ENCODE measurements at regions not wholly inside any gene's neighbourhood (a gene's known extent, or its start where the extent isn't known, plus 50 kb on each side); places are given as distances from the start of the nearest gene placed in this dataset.
"Not testable (repeated sequence)": the region's sequence is repeated elsewhere in the genome, so short reads cannot be mapped to it uniquely, and the experiment has no call there.

DNA sequence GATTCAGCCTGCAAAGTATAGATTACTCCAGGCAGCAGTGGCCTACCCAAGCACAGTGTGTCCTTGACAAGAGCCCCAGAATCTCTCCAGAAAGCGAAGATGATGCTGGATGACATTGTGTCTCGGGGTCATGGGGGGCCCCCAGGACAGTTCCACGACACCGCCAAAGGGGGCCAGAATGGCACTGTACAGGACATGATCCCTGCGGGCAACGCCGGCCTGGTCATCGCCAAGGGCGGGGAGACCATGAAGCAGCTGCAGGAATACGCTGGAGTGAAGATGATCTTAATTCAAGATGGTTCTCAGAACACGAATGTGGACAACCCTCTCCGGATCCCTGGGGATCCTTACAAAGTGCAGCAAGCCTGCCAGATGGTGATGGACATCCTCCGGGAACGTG lies 107.0 kb upstream of the MTAP start:
- no peak for FAIRE-seq
- DNase-seq (ENCODE audit: insufficient read length, low spot score) = no peak
- TF ChIP-seq SPI1 (IDR thresholded peaks at IDR 0.05; ENCODE audit: low read depth, low read length) (no peak), PAX5 (IDR thresholded peaks at IDR 0.05; ENCODE audit: insufficient read depth, low read length, severe bottlenecking) (no peak), POLR2A (IDR thresholded peaks at IDR 0.05; ENCODE audit: low read depth, low read length) (no peak), POU2F2 (IDR thresholded peaks at IDR 0.05; ENCODE audit: low read depth, low read length) (no peak), TAF1 (IDR thresholded peaks at IDR 0.05; ENCODE audit: low read depth, low read length) (no peak), POLR2AphosphoS5 (IDR thresholded peaks at IDR 0.05; ENCODE audit: low read depth, low read length) (no peak)

DNA sequence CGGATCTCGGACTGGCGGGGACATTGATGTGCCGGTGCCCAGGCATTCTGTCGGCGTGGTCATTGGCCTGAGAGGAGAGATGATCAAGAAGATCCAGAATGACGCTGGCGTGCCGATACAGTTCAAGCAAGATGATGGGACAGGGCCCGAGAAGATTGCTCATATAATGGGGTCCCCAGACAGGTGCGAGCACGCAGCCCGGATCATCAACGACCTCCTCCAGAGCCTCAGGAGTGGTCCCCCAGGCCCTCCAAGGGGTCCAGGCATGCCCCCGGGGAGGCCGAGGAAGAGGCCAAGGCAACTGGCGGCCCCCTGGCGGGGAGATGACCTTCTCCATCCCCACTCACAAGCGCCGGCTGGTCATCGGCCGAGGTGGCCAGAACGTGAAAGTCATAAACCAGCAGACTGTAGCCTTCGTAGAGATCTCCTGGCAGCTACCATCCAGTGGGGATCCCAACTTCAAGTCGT lies 106.5 kb upstream of the MTAP start:
- FAIRE-seq (no peak), DNase-seq (ENCODE audit: insufficient read length, low spot score) (no peak)
- TF ChIP-seq PAX5 (IDR thresholded peaks at IDR 0.05; ENCODE audit: insufficient read depth, low read length, severe bottlenecking) (no peak), POU2F2 (IDR thresholded peaks at IDR 0.05; ENCODE audit: low read depth, low read length) (no peak)

DNA sequence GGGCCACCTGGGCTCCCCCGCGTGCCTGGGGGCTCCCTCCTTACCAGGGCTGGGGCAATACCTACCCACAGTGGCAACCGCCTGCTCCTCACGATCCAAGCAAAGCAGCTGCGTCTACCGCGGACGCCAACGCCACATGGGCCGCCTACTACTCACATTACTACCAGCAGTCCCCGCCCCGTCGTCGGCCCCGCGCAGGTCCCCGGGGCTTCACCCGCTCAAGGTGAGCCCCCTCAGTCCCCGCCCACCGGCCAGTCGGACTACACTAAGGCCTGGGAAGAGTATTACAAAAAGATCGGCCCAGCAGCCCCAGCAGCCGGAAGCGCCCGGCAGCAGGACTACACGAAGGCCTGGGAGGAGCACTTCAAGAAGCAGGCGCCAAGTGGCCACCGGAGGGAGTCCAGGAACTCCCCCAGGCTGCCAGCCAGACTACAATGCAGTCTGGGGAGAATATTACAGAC lies 106.0 kb upstream of the MTAP start:
- TF ChIP-seq SPI1 (IDR thresholded peaks at IDR 0.05; ENCODE audit: low read depth, low read length) (no peak), POU2F2 (IDR thresholded peaks at IDR 0.05; ENCODE audit: low read depth, low read length) (no peak), PAX5 (IDR thresholded peaks at IDR 0.05; ENCODE audit: insufficient read depth, low read length, severe bottlenecking) (no peak), POLR2A (IDR thresholded peaks at IDR 0.05; ENCODE audit: low read depth, low read length) (no peak), POLR2AphosphoS5 (IDR thresholded peaks at IDR 0.05; ENCODE audit: low read depth, low read length) (no peak), TAF1 (IDR thresholded peaks at IDR 0.05; ENCODE audit: low read depth, low read length) (no peak)
- DNase-seq (ENCODE audit: insufficient read length, low spot score) (no peak), FAIRE-seq (no peak)

DNA sequence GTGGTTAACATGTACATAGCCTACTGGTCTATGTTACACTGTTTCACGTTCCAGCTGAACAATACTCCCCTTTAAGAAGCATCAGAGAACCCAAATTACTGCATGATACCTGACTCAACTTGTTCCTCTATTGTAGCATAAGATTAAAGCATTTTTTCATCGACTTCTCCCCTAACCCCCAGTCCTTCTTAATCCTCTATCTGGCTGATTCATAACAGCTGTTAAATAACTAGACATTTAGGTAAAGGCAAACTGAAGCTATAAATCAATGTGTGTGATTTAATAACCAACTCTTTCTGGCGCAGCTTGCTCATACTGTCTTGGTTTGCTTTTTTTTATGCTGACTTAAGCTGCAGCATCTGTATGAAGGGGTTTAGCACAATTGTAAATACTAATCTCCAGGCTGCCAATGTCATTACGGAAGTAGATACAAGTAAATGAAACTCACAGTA lies 94.2 kb upstream of the MTAP start:
- TF ChIP-seq SPI1 (IDR thresholded peaks at IDR 0.05; ENCODE audit: low read depth, low read length) (no peak), POLR2AphosphoS5 (IDR thresholded peaks at IDR 0.05; ENCODE audit: low read depth, low read length) (no peak), POLR2A (IDR thresholded peaks at IDR 0.05; ENCODE audit: low read depth, low read length) (no peak), PAX5 (IDR thresholded peaks at IDR 0.05; ENCODE audit: insufficient read depth, low read length, severe bottlenecking) (no peak), POU2F2 (IDR thresholded peaks at IDR 0.05; ENCODE audit: low read depth, low read length) (no peak), TAF1 (IDR thresholded peaks at IDR 0.05; ENCODE audit: low read depth, low read length) (no peak)
- FAIRE-seq = no peak
- DNase-seq (ENCODE audit: insufficient read length, low spot score) = no peak

DNA sequence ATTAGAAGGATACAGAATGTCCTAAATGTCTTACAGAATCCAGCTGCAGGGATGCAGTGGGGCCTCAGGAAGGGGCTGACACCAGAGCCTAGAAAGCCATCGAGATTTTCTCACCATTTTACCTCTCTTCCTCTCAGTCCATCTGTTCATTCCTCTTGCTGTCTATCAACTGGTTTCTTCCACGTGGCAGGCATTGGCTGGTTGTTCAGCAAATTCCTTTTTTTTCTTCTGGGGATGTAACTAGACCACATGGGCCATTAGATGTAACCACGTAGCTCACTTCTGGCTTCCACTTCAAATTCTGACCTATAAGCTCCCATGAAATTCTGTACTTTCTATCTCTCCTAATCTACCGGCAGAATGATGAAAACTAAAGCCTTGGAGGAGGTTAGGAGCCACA lies 93.6 kb upstream of the MTAP start:
- TF ChIP-seq POLR2A (IDR thresholded peaks at IDR 0.05; ENCODE audit: low read depth, low read length) (no peak), TAF1 (IDR thresholded peaks at IDR 0.05; ENCODE audit: low read depth, low read length) (no peak), PAX5 (IDR thresholded peaks at IDR 0.05; ENCODE audit: insufficient read depth, low read length, severe bottlenecking) (no peak), POLR2AphosphoS5 (IDR thresholded peaks at IDR 0.05; ENCODE audit: low read depth, low read length) (no peak), POU2F2 (IDR thresholded peaks at IDR 0.05; ENCODE audit: low read depth, low read length) (no peak), SPI1 (IDR thresholded peaks at IDR 0.05; ENCODE audit: low read depth, low read length) (no peak)
- FAIRE-seq = no peak
- no peak for DNase-seq (ENCODE audit: insufficient read length, low spot score)

DNA sequence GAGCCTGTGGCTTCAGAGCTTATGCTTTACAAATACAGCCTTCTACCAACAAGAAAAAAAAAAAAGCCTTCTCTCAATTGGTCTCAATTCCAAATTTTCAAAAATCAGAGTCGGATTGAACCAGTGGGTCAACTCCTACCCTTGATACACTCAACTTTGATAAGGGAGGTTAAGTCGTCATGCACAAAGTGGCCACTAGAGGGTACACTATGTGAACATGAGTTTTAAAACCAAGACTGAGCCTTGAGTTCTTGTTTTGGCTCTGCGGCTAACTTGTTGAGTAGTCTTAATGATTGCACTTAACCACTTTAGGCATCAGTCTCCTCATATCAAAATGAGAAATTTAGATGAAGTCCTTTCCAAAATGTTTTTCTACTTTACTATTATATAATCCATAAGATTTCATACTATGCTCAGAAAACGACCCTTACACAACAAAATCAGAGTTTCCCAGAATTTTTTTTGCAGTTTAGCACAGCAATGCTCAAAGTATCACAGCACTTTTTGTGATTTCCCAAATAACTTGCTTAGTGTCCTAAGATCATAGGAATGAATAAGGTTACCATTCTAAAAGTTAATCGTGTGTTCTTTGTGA lies 92.9 kb upstream of the MTAP start:
- FAIRE-seq (peak; percentile 62), DNase-seq (ENCODE audit: insufficient read length, low spot score) (no peak)
- TF ChIP-seq SPI1 (IDR thresholded peaks at IDR 0.05; ENCODE audit: low read depth, low read length) (no peak), TAF1 (IDR thresholded peaks at IDR 0.05; ENCODE audit: low read depth, low read length) (no peak), POU2F2 (IDR thresholded peaks at IDR 0.05; ENCODE audit: low read depth, low read length) (no peak), PAX5 (IDR thresholded peaks at IDR 0.05; ENCODE audit: insufficient read depth, low read length, severe bottlenecking) (no peak), POLR2AphosphoS5 (IDR thresholded peaks at IDR 0.05; ENCODE audit: low read depth, low read length) (no peak), POLR2A (IDR thresholded peaks at IDR 0.05; ENCODE audit: low read depth, low read length) (no peak)

DNA sequence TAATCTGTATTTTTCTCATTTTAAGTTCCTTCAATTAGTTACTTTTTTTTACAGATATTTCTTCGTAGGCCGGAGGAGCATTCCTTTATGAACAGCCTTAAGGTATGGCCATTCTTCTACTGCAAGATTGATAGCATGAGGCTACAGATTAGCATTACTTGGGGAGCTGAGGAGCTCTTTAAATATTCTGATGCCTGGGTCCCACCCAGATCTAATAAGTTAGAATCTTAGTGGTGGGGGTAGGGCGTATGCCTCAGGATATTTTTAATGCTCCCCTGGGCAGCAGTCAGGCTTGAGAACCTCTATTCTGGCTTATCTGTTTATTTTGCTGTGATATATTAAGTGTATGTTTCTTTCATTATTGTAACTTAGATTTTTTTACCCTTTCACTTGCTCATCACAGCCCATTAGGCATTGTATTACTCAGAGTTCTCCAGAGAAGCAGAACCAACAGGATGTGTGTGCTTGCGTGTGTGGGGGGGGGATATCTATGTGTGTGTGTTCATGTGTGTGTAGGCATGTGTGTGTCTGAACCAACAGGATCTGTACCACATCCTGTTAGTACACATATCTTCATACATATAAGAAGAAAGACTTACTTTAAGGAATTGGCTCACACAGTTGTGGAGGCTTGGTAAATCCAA lies 91.8 kb upstream of the MTAP start:
- no peak for FAIRE-seq
- TF ChIP-seq SPI1 (IDR thresholded peaks at IDR 0.05; ENCODE audit: low read depth, low read length) = no peak
- no peak for DNase-seq (ENCODE audit: insufficient read length, low spot score)

DNA sequence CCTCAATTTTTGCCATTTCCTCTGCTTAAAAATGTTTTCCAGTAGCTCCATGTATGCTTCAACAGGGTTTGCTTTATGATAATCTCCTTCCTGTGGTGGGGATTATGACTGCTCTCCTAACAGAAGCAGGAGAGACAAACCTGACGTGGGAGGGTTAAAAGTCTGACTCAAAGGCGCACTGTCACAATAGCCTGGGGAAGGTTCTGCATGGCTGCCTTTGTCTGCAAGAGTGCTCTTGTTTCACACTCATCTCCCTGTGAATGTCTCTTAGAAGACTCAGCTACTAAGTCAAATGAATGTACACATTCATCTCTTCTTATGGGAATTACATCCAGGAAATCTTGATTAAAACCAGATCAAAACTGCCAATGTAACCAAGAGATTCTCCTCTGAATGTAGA lies 90.9 kb upstream of the MTAP start:
- FAIRE-seq (peak; percentile 35), DNase-seq (ENCODE audit: insufficient read length, low spot score) (no peak)
- peak; percentile 83 for TF ChIP-seq PAX5 (IDR thresholded peaks at IDR 0.05; ENCODE audit: insufficient read depth, low read length, severe bottlenecking)
- no peak for TF ChIP-seq POU2F2 (IDR thresholded peaks at IDR 0.05; ENCODE audit: low read depth, low read length)

DNA sequence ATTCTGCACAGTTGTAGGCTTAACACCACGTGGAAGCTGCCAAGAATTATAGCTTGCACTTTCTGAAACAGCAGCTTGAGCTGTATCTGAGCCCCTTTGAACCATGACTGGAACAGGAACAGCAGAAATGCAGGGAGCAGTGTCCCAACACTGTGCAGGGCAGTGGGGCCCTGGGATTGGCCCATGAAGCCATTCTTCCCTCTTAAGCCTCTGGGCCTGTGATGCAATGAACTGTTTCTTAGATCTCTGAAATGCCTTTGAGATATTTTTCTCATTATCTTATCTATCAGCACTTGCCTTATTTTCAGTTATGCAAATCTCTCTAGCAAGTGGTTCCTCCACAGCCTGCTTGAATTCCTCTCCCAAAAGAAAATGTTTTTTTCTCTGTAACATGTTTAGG lies 87.0 kb upstream of the MTAP start:
- DNase-seq (ENCODE audit: insufficient read length, low spot score) (no peak), FAIRE-seq (no peak)
- TF ChIP-seq PAX5 (IDR thresholded peaks at IDR 0.05; ENCODE audit: insufficient read depth, low read length, severe bottlenecking) = no peak
- no peak for TF ChIP-seq TAF1 (IDR thresholded peaks at IDR 0.05; ENCODE audit: low read depth, low read length)
- TF ChIP-seq POU2F2 (IDR thresholded peaks at IDR 0.05; ENCODE audit: low read depth, low read length) = no peak
- no peak for TF ChIP-seq SPI1 (IDR thresholded peaks at IDR 0.05; ENCODE audit: low read depth, low read length)
- TF ChIP-seq POLR2A (IDR thresholded peaks at IDR 0.05; ENCODE audit: low read depth, low read length) = no peak
- TF ChIP-seq POLR2AphosphoS5 (IDR thresholded peaks at IDR 0.05; ENCODE audit: low read depth, low read length) = no peak

DNA sequence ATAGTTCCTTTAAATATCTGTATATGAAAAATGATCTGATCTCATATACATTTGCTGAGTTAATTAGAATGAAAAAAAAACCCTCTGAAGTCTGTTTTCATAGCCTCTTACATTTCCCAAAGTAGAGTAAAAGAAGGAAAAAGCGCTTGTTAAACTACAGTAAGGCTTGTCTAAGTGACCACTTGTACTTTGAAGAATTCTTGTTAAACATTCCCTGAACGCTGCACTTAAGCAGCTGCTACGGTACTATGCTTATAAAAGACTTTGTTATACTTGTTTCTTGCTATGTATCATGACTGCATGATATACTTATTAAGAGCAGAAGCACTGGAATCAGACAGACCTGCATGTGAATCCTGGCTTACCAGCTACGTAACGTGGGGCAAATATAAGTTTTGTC lies 81.7 kb upstream of the MTAP start:
- no peak for FAIRE-seq
- no peak for DNase-seq (ENCODE audit: insufficient read length, low spot score)
- TF ChIP-seq POLR2AphosphoS5 (IDR thresholded peaks at IDR 0.05; ENCODE audit: low read depth, low read length) (no peak), POU2F2 (IDR thresholded peaks at IDR 0.05; ENCODE audit: low read depth, low read length) (no peak), TAF1 (IDR thresholded peaks at IDR 0.05; ENCODE audit: low read depth, low read length) (no peak), PAX5 (IDR thresholded peaks at IDR 0.05; ENCODE audit: insufficient read depth, low read length, severe bottlenecking) (no peak), POLR2A (IDR thresholded peaks at IDR 0.05; ENCODE audit: low read depth, low read length) (no peak), SPI1 (IDR thresholded peaks at IDR 0.05; ENCODE audit: low read depth, low read length) (no peak)

DNA sequence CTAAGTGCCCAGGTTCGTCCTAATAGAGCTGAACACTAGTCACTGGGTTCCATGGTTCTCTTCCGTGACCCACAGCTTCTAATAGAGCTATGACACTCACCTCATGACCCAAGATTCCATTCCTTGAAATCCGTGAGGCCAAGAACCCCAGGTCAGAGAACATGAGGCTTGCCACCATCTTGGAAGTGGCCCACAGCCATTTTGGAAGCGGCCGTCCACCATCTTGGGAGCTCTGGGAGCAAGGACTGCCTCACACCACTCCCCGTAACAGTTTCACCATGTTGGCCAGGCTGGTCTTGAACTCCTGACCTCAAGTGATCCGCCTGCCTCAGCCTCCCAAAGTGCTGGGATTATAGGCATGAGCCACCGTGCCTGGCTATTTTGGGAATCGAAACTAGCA lies 75.0 kb upstream of the MTAP start:
- not testable (repeated sequence) for DNase-seq (ENCODE audit: insufficient read length, low spot score); FAIRE-seq

All from GM12891 (cell line).